Mesendoderm (in vitro differentiated cells): ENCODE measurements at regions not wholly inside any gene's neighbourhood (a gene's known extent, or its start where the extent isn't known, plus 50 kb on each side); places are given as distances from the start of the nearest gene placed in this dataset.
A peak's percentile ranks its signal among the peaks of the same experiment; 100 is the strongest.

Experiments
- DNase-seq: peaks from one replicate; pipeline ENCODE4 v3.0.0; 2013
- H2AK5ac ChIP-seq: 2 replicates; pipeline ENCODE4 v1.6.1; 2013; ENCODE audit warnings: low read length, inconsistent platforms
- H2BK120ac ChIP-seq: 2 replicates; pipeline ENCODE4 v1.6.1; 2013; ENCODE audit warnings: low read depth, mild to moderate bottlenecking, low read length, moderate library complexity, mixed read lengths
- H2BK15ac ChIP-seq: replicated peaks from 2 replicates; pipeline ENCODE4 v1.6.1; 2013; ENCODE audit warnings: low read depth, mild to moderate bottlenecking, moderate library complexity
- H2BK5ac ChIP-seq: 2 replicates; pipeline ENCODE4 v1.6.1; 2013; ENCODE audit warnings: low read length, inconsistent platforms
- H3K18ac ChIP-seq: 2 replicates; pipeline ENCODE4 v1.6.1; 2013; ENCODE audit warnings: mild to moderate bottlenecking, low read length, mixed read lengths
- H3K23ac ChIP-seq: one replicate; pipeline ENCODE4 v1.6.1; 2013; ENCODE audit warnings: low read length
- H3K27ac ChIP-seq: 2 replicates; pipeline ENCODE4 v1.5.1; 2013; ENCODE audit warnings: low read depth, mild to moderate bottlenecking, inconsistent platforms, low read length, moderate library complexity
- H3K27me3 ChIP-seq: 2 replicates; pipeline ENCODE4 v1.6.1; 2013; ENCODE audit warnings: low read length, control low read depth, mild to moderate bottlenecking, inconsistent platforms; ENCODE audit not compliant: insufficient read depth, poor library complexity
- H3K36me3 ChIP-seq: 2 replicates; pipeline ENCODE4 v1.6.1; 2013; ENCODE audit warnings: low read length, inconsistent platforms; ENCODE audit not compliant: control insufficient read depth, insufficient read depth
- H3K4ac ChIP-seq: one replicate; pipeline ENCODE4 v1.6.1; 2013; ENCODE audit warnings: low read depth, mild to moderate bottlenecking, low read length, moderate library complexity
- H3K4me1 ChIP-seq: 2 replicates; pipeline ENCODE4 v1.6.1; 2013; ENCODE audit warnings: low read depth, low read length, inconsistent platforms; ENCODE audit not compliant: control insufficient read depth
- H3K4me2 ChIP-seq: 2 replicates; pipeline ENCODE4 v1.6.1; 2013; ENCODE audit warnings: low read length
- H3K4me3 ChIP-seq: 2 replicates; pipeline ENCODE4 v1.5.1; 2013; ENCODE audit warnings: mild to moderate bottlenecking, low read length
- H3K56ac ChIP-seq: one replicate; pipeline ENCODE4 v1.6.1; 2013; ENCODE audit warnings: low read length
- H3K79me1 ChIP-seq: 2 replicates; pipeline ENCODE4 v1.6.1; 2013; ENCODE audit warnings: low read length, inconsistent platforms
- H3K79me2 ChIP-seq: 2 replicates; pipeline ENCODE4 v1.6.1; 2013; ENCODE audit warnings: mild to moderate bottlenecking, low read length; ENCODE audit not compliant: control insufficient read depth, insufficient read depth
- H3K9ac ChIP-seq: 2 replicates; pipeline ENCODE4 v1.6.1; 2013; ENCODE audit warnings: low read length, inconsistent platforms
- H4K5ac ChIP-seq: one replicate; pipeline ENCODE4 v1.6.1; 2013; ENCODE audit warnings: low read length
- H4K8ac ChIP-seq: one replicate; pipeline ENCODE4 v1.6.1; 2013; ENCODE audit warnings: low read depth, mild to moderate bottlenecking, control low read depth, low read length, moderate library complexity
- WGBS: extraction: QIAGEN DNeasy Blood & Tissue Kit; methylation state at CpG from one replicate; pipeline ENCODE4 v1.1.7; 2013; ENCODE audit warnings: low lambda C conversion rate, missing lambda C conversion rate; ENCODE audit not compliant: insufficient coverage; ENCODE audit errors: extremely low coverage; 5-methylcytosine and 5-hydroxymethylcytosine counted together

GRCh38 chr5:67416133-67416937 lies 219.7 kb upstream of the CD180 start:
- peak; percentile 84 for DNase-seq
- no peaks in the 10 kb centered on the region for H3K79me2 ChIP-seq
- no peaks in the 10 kb centered on the region for H3K36me3 ChIP-seq
- no peak overlapping the region for H3K18ac ChIP-seq
- H3K4me2 ChIP-seq = no peak overlapping the region
- H3K79me1 ChIP-seq = no peaks in the 10 kb centered on the region
- no peaks in the 10 kb centered on the region for H3K27me3 ChIP-seq
- no peak overlapping the region for H4K8ac ChIP-seq
- no CpG with 5 or more reads among the region's 1 CpG for WGBS
- H4K5ac ChIP-seq = no peak overlapping the region
- no peak overlapping the region for H2BK5ac ChIP-seq
- H3K4me1 ChIP-seq = peaks cover 5% of the 10 kb centered on the region
- peak overlapping the region; percentile 19 for H3K27ac ChIP-seq
- H3K4me3 ChIP-seq = no peak overlapping the region
- H3K9ac ChIP-seq = no peak overlapping the region
- H3K23ac ChIP-seq = no peak overlapping the region
- H2AK5ac ChIP-seq = no peak overlapping the region
- H3K56ac ChIP-seq = no peak overlapping the region
- H2BK15ac ChIP-seq = no peak overlapping the region
- no peak overlapping the region for H2BK120ac ChIP-seq
- no peak overlapping the region for H3K4ac ChIP-seq

- H3K4me1 ChIP-seq = peaks cover 5% of the 10 kb centered on the region
- DNase-seq = peak; percentile 84
- no peak overlapping the region for H3K9ac ChIP-seq
These were observed 218.1 kb upstream of the CD180 start for GRCh38 chr5:67414712-67415111.

GRCh38 chr5:67413721-67414120 lies 217.1 kb upstream of the CD180 start:
- Histone ChIP-seq H2BK15ac (no peak overlapping the region), H2AK5ac (no peak overlapping the region), H2BK5ac (no peak overlapping the region), H3K4me2 (no peak overlapping the region), H3K79me1 (no peaks in the 10 kb centered on the region), H3K9ac (no peak overlapping the region), H3K79me2 (no peaks in the 10 kb centered on the region), H3K4me1 (peaks cover 5% of the 10 kb centered on the region), H3K36me3 (no peaks in the 10 kb centered on the region), H2BK120ac (no peak overlapping the region), H3K4me3 (no peak overlapping the region), H3K18ac (no peak overlapping the region), H3K23ac (no peak overlapping the region), H3K4ac (no peak overlapping the region), H4K5ac (no peak overlapping the region), H3K27me3 (no peaks in the 10 kb centered on the region), H3K27ac (no peak overlapping the region), H3K56ac (no peak overlapping the region), H4K8ac (peak overlapping the region; percentile 56)
- whole genome bisulfite sequencing = no CpG with 5 or more reads among the region's 3 CpGs
- DNase-seq = no peak

More at GRCh38 chr5:67414712-67415111, 218.1 kb upstream of the CD180 start:
- H3K4ac ChIP-seq = no peak overlapping the region
- H3K23ac ChIP-seq = no peak overlapping the region
- H3K79me2 ChIP-seq = no peaks in the 10 kb centered on the region
- no peaks in the 10 kb centered on the region for H3K36me3 ChIP-seq
- H4K5ac ChIP-seq = no peak overlapping the region
- H3K4me3 ChIP-seq = no peak overlapping the region
- no peak overlapping the region for H2AK5ac ChIP-seq
- H4K8ac ChIP-seq = no peak overlapping the region
- H3K27me3 ChIP-seq = no peaks in the 10 kb centered on the region
- H3K27ac ChIP-seq = peak overlapping the region; percentile 48
- peak overlapping the region; percentile 56 for H3K18ac ChIP-seq
- no peak overlapping the region for H2BK5ac ChIP-seq
- H3K56ac ChIP-seq = no peak overlapping the region
- H3K79me1 ChIP-seq = no peaks in the 10 kb centered on the region
- H2BK120ac ChIP-seq = no peak overlapping the region
- H3K4me2 ChIP-seq = no peak overlapping the region
- H2BK15ac ChIP-seq = no peak overlapping the region

- H3K27ac ChIP-seq = no peak overlapping the region
- no peaks in the 10 kb centered on the region for H3K27me3 ChIP-seq
- H2BK15ac ChIP-seq = no peak overlapping the region
- H3K36me3 ChIP-seq = no peaks in the 10 kb centered on the region
- no peaks in the 10 kb centered on the region for H3K4me1 ChIP-seq
- H4K8ac ChIP-seq = no peak overlapping the region
- H3K79me2 ChIP-seq = no peaks in the 10 kb centered on the region
- no CpG with 5 or more reads among the region's 4 CpGs for WGBS
- no peak overlapping the region for H3K56ac ChIP-seq
- H3K4ac ChIP-seq = no peak overlapping the region
- no peak overlapping the region for H2AK5ac ChIP-seq
- H3K4me2 ChIP-seq = no peak overlapping the region
- H3K23ac ChIP-seq = no peak overlapping the region
- H3K79me1 ChIP-seq = no peaks in the 10 kb centered on the region
- no peak overlapping the region for H3K18ac ChIP-seq
- no peak overlapping the region for H2BK120ac ChIP-seq
- H3K9ac ChIP-seq = no peak overlapping the region
- H3K4me3 ChIP-seq = no peak overlapping the region
- DNase-seq = no peak
- H4K5ac ChIP-seq = no peak overlapping the region
- H2BK5ac ChIP-seq = no peak overlapping the region
These were observed 212.7 kb upstream of the CD180 start for GRCh38 chr5:67409126-67409777.

GRCh38 chr5:67407979-67408378 lies 211.4 kb upstream of the CD180 start:
- Histone ChIP-seq H4K8ac (no peak overlapping the region), H3K36me3 (no peaks in the 10 kb centered on the region), H3K4me2 (no peak overlapping the region), H3K23ac (no peak overlapping the region), H2BK15ac (no peak overlapping the region), H3K27me3 (no peaks in the 10 kb centered on the region), H2BK120ac (no peak overlapping the region), H3K4me1 (no peaks in the 10 kb centered on the region), H3K27ac (no peak overlapping the region), H3K9ac (no peak overlapping the region), H3K18ac (no peak overlapping the region), H3K4me3 (no peak overlapping the region), H2AK5ac (no peak overlapping the region), H3K79me2 (no peaks in the 10 kb centered on the region), H3K79me1 (no peaks in the 10 kb centered on the region), H3K4ac (no peak overlapping the region), H2BK5ac (no peak overlapping the region), H4K5ac (no peak overlapping the region), H3K56ac (no peak overlapping the region)
- no peak for DNase-seq
- WGBS = no CpG with 5 or more reads among the region's 2 CpGs
